DOHH2 (cell line): ENCODE measurements at regions not wholly inside any gene's neighbourhood (a gene's known extent, or its start where the extent isn't known, plus 50 kb on each side); places are given as distances from the start of the nearest gene placed in this dataset.

ENCODE experiments used
- H3F3A ChIP-seq: fragments of 200-600 bp; sonication (generic), shearing (Covaris generic); 2 replicates; pipeline ENCODE4 v1.6.0; 2016; ENCODE audit warnings: antibody characterized with exemption, mild to moderate bottlenecking; ENCODE audit not compliant: control insufficient read depth, insufficient read depth
- H3K27ac ChIP-seq: fragments of 200-600 bp; sonication (generic); 2 replicates; pipeline ENCODE4 v1.5.1; 2014; ENCODE audit warnings: low read depth, mild to moderate bottlenecking, low read length, moderate library complexity
- H3K27me3 ChIP-seq: fragments of 200-600 bp; sonication (generic); 2 replicates; pipeline ENCODE4 v1.6.1; 2014; ENCODE audit warnings: mild to moderate bottlenecking, low read length, mixed read lengths; ENCODE audit not compliant: control insufficient read depth
- H3K36me3 ChIP-seq: fragments of 200-600 bp; sonication (generic); 2 replicates; pipeline ENCODE4 v1.6.1; 2014; ENCODE audit warnings: mild to moderate bottlenecking, low read length, moderate library complexity, mixed read lengths; ENCODE audit not compliant: control insufficient read depth
- H3K4me1 ChIP-seq: fragments of 200-600 bp; sonication (generic); 2 replicates; pipeline ENCODE4 v1.6.1; 2014; ENCODE audit warnings: mild to moderate bottlenecking, low read length, mixed read lengths; ENCODE audit not compliant: control insufficient read depth
- H3K4me2 ChIP-seq: fragments of 200-600 bp; sonication (generic); 2 replicates; pipeline ENCODE4 v1.6.0; 2014; ENCODE audit warnings: mild to moderate bottlenecking, low read length, moderate library complexity
- H3K4me3 ChIP-seq: fragments of 200-600 bp; sonication (generic); 2 replicates; pipeline ENCODE4 v1.5.1; 2014; ENCODE audit warnings: mild to moderate bottlenecking, low read length, mixed read lengths
- H3K79me2 ChIP-seq: fragments of 200-600 bp; sonication (generic); 2 replicates; pipeline ENCODE4 v1.6.1; 2014; ENCODE audit warnings: mild to moderate bottlenecking, low read length, mixed read lengths; ENCODE audit not compliant: control insufficient read depth
- H3K9me2 ChIP-seq: fragments of 200-600 bp; sonication (generic); replicated peaks from 2 replicates; pipeline ENCODE4 v1.6.1; 2014; ENCODE audit warnings: mild to moderate bottlenecking, low read length, mixed read lengths; ENCODE audit not compliant: control insufficient read depth
- H3K9me3 ChIP-seq: fragments of 200-600 bp; sonication (generic); 2 replicates; pipeline ENCODE4 v1.6.1; 2014; ENCODE audit warnings: antibody characterized with exemption, low read length, mixed read lengths; ENCODE audit not compliant: control insufficient read depth, insufficient read depth
- H4K20me1 ChIP-seq: fragments of 200-600 bp; sonication (generic); 2 replicates; pipeline ENCODE4 v1.6.0; 2014; ENCODE audit warnings: low read depth, mild to moderate bottlenecking, antibody characterized with exemption, low read length, moderate library complexity; ENCODE audit not compliant: control insufficient read depth, insufficient read depth
- CTCF ChIP-seq: fragments of 200-600 bp; sonication (generic); IDR thresholded peaks from one replicate; pipeline ENCODE4 v1.5.1; 2014; ENCODE audit warnings: antibody characterized with exemption, mild to moderate bottlenecking, low read depth, low read length; ENCODE audit not compliant: poor library complexity, severe bottlenecking
- EZH2phosphoT487 ChIP-seq: fragments of 200-600 bp; sonication (generic); IDR thresholded peaks from 2 replicates; pipeline ENCODE4 v1.6.1; 2017; ENCODE audit warnings: borderline replicate concordance, mild to moderate bottlenecking, antibody characterized with exemption, low read length, moderate library complexity, mixed read lengths

- no peaks in the 10 kb centered on the region for H3K4me1 ChIP-seq
- TF ChIP-seq CTCF (no peak), EZH2phosphoT487 (no peak)
- H3K79me2 ChIP-seq: no peaks in the 10 kb centered on the region
- H3K27me3 ChIP-seq: no peaks in the 10 kb centered on the region
- no peaks in the 10 kb centered on the region for H3K9me2 ChIP-seq
- H3K27ac ChIP-seq: no peak overlapping the region
- H3K9me3 ChIP-seq: no peaks in the 10 kb centered on the region
- no peaks in the 10 kb centered on the region for H3K36me3 ChIP-seq
- no peak overlapping the region for H3K4me2 ChIP-seq
- no peak overlapping the region for H3K4me3 ChIP-seq
- no peaks in the 10 kb centered on the region for H3F3A ChIP-seq
- H4K20me1 ChIP-seq: no peaks in the 10 kb centered on the region
These were observed 404.1 kb downstream of the CNTNAP4 start for GRCh38 chr16:76681296-76681695.

GRCh38 chr16:76683051-76683450 lies 405.9 kb downstream of the CNTNAP4 start:
- H3K9me3 ChIP-seq: no peaks in the 10 kb centered on the region
- no peaks in the 10 kb centered on the region for H3F3A ChIP-seq
- no peak overlapping the region for H3K4me2 ChIP-seq
- no peak overlapping the region for H3K4me3 ChIP-seq
- no peak overlapping the region for H3K27ac ChIP-seq
- no peaks in the 10 kb centered on the region for H4K20me1 ChIP-seq
- H3K36me3 ChIP-seq: no peaks in the 10 kb centered on the region
- H3K9me2 ChIP-seq: no peaks in the 10 kb centered on the region
- H3K27me3 ChIP-seq: no peaks in the 10 kb centered on the region
- no peaks in the 10 kb centered on the region for H3K79me2 ChIP-seq
- no peaks in the 10 kb centered on the region for H3K4me1 ChIP-seq
- no peak for TF ChIP-seq EZH2phosphoT487
- no peak for TF ChIP-seq CTCF

GRCh38 chr16:76696876-76697275 lies 419.7 kb downstream of the CNTNAP4 start:
- H4K20me1 ChIP-seq: no peaks in the 10 kb centered on the region
- no peaks in the 10 kb centered on the region for H3K9me2 ChIP-seq
- H3K27me3 ChIP-seq: no peaks in the 10 kb centered on the region
- no peaks in the 10 kb centered on the region for H3K4me1 ChIP-seq
- H3K27ac ChIP-seq: no peak overlapping the region
- no peaks in the 10 kb centered on the region for H3K36me3 ChIP-seq
- H3K9me3 ChIP-seq: no peaks in the 10 kb centered on the region
- H3K4me2 ChIP-seq: no peak overlapping the region
- TF ChIP-seq CTCF (no peak), EZH2phosphoT487 (no peak)
- H3K79me2 ChIP-seq: no peaks in the 10 kb centered on the region
- H3K4me3 ChIP-seq: no peak overlapping the region
- no peaks in the 10 kb centered on the region for H3F3A ChIP-seq

- Histone ChIP-seq H3K79me2 (no peaks in the 10 kb centered on the region), H3K27me3 (no peaks in the 10 kb centered on the region), H3K9me3 (no peaks in the 10 kb centered on the region), H3K4me3 (no peak overlapping the region), H3K4me1 (no peaks in the 10 kb centered on the region), H3K27ac (no peak overlapping the region), H3K9me2 (no peaks in the 10 kb centered on the region), H4K20me1 (no peaks in the 10 kb centered on the region), H3F3A (no peaks in the 10 kb centered on the region), H3K36me3 (no peaks in the 10 kb centered on the region), H3K4me2 (no peak overlapping the region)
- TF ChIP-seq CTCF (no peak), EZH2phosphoT487 (no peak)
These were observed 428.7 kb downstream of the CNTNAP4 start for GRCh38 chr16:76705892-76706291.
